ENCODE measurements at regions not wholly inside any gene's neighbourhood (a gene's known extent, or its start where the extent isn't known, plus 50 kb on each side); places are given as distances from the start of the nearest gene placed in this dataset.

GRCh38 chr7:22586786-22587140, 86.8 kb upstream of the STEAP1B start:
- TF ChIP-seq POLR2A (IDR thresholded peaks at IDR 0.05; ENCODE audit: low read length) = no peak
- no peak for TF ChIP-seq GATA1 (IDR thresholded peaks at IDR 0.05; ENCODE audit: low read depth, low read length)
